ENCODE measurements at regions not wholly inside any gene's neighbourhood (a gene's known extent, or its start where the extent isn't known, plus 50 kb on each side); places are given as distances from the start of the nearest gene placed in this dataset.

- TF ChIP-seq CTCF (IDR thresholded peaks at IDR 0.05; ENCODE audit: poor library complexity, severe bottlenecking) (no peak), POLR2AphosphoS5 (IDR thresholded peaks at IDR 0.05) (no peak), REST (IDR thresholded peaks at IDR 0.05; ENCODE audit: borderline replicate concordance) (no peak), EZH2 (IDR thresholded peaks at IDR 0.05; ENCODE audit: borderline replicate concordance, insufficient read depth, low read length, poor library complexity, severe bottlenecking) (no peak), RAD21 (conservative IDR thresholded peaks at IDR 0.05) (no peak), TAF1 (IDR thresholded peaks at IDR 0.05; ENCODE audit: low read depth) (no peak), EP300 (conservative IDR thresholded peaks at IDR 0.05; ENCODE audit: poor library complexity, severe bottlenecking) (peak; percentile 35)
Measured at GRCh38 chr3:88263417-88264100, 113.8 kb downstream of the C3orf38 start.

Measured in neural cell (in vitro differentiated cells).